NCI-H82 treated with DMSO at 0.1 percent for 48 hours (cell line): ENCODE measurements at regions not wholly inside any gene's neighbourhood (a gene's known extent, or its start where the extent isn't known, plus 50 kb on each side); places are given as distances from the start of the nearest gene placed in this dataset.

ENCODE experiments used
- DNase-seq: peaks from one replicate; lab custom pipeline; 2025; ENCODE audit not compliant: unreplicated experiment; lab: John Stamatoyannopoulos, UW

DNA sequence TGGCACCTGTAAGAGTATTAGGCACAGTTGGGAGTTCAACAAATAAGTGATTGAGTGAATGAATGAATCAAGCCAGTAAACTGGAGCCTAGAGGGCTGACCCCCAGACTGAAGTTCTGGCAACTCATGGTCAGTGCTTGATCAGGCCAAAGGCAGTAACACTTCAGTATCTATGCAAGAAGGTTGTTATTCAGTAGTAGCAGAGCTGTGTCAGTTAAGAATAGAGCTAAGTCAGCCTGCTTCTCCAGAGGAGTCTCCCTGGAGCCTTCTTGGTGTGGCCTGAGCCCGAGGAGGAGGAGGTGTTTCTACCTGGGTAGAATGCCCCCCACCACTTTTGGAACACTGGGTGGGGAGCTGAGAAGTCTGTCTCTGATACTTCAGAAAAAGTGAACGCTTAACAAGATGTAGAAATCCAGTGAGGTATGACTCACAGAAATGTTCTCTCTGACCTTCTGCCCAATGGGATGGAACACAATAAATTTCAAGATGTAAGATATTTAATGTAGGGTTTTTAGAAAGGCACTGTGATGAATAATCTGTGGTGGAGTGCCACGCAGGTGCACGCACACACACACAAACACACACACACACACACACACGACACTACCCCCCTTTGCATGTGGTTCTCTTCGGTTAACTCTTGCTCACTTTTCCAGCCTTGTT is 219.9 kb downstream of the HIPK3 start:
- DNase-seq: no peak

DNA sequence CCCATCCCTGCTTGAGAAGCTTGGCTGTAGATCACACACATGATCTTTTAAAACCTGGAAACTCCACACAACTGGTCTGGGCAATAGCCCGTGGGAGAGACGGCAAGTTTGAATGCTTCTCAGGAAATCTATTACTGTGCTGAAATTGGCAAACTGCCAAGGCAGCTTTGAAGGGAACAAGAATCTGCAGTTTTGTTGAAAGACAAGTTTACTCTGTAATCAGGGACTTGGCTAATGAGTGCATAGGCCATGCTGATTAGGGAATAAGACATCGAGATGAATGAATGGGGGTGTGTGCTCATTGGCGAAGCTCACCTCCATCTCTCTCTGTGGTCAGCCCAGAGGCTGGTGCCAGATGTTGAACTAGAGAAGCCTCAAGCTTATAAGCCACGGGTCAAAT is 218.8 kb downstream of the HIPK3 start:
- no peak for DNase-seq

DNA sequence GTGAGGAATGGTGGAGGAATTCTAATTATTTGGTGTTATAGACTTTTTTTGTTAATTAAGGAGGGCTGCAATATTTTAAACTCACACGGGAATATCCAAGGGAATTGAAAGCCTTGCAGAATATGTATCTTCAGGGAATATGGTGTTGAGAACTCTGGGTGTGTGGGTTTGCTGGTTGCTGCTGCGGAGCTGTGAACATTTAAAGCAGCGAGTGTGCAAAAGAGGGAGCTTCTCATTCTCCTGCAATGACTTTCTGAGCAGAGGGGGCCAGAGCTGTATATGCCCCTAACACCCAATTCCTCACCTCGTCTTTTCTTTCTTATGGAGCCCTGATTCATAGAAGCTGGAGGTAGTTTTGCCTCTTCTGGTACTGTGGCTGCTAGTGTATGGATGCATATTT is 217.7 kb downstream of the HIPK3 start:
- DNase-seq: no peak

DNA sequence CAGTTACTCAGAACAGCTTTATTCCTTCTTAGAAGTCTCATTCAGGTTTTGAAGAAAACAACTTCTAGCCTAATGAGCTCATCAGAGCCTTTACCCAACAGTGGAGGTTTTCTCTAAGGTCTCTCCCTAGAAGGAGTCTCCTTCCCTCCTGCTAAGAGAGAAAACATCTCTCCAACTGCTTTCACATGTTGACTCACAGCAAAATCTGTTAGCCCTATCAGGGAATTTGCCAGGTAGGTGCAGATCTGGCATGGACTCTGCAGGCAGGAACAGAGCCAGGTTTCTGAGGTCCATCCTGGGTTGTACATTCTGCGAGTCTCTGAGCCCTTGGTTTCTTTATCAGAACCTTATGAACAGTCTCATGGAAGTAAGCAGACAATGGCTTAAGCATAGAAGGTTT is 214.4 kb downstream of the HIPK3 start:
- no peak for DNase-seq

DNA sequence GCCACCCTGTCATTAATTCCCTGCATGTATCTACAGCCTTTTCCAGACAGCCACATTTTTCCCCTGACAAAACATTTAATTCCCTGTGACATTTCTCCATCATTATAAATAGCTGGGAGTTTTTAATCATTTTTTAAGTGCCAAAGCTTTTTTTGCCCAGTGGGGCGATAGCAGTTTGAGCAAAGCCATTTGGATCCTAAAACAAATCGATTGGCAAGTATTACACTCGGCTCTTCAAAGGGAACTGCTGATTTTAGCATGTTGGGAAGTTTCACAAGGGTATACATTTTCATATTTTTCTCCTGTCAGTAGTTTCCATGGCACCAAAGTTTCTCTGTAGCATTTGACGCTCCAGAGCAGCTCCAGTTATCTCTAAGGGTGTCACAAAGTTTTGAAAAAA is 210.8 kb downstream of the HIPK3 start:
- DNase-seq: no peak

DNA sequence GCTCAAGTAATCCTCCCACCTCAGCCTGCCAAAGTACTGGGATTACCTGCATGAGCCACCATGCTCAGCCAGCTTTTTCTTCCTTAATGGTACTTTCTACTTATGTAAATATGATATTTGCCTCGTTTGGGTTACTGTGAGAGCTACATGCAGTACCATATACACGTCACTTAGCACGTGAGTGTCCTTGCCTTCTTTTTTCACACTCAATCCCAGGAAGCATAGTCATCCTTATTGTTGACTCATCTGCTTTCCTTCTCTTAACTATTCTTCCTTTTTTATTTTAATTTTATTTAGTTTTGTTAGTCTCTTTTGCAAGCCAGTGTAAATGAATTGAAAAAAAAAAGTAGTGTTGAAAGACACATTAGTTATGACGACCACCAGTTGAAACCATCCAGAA is 205.9 kb downstream of the HIPK3 start:
- no peak for DNase-seq

DNA sequence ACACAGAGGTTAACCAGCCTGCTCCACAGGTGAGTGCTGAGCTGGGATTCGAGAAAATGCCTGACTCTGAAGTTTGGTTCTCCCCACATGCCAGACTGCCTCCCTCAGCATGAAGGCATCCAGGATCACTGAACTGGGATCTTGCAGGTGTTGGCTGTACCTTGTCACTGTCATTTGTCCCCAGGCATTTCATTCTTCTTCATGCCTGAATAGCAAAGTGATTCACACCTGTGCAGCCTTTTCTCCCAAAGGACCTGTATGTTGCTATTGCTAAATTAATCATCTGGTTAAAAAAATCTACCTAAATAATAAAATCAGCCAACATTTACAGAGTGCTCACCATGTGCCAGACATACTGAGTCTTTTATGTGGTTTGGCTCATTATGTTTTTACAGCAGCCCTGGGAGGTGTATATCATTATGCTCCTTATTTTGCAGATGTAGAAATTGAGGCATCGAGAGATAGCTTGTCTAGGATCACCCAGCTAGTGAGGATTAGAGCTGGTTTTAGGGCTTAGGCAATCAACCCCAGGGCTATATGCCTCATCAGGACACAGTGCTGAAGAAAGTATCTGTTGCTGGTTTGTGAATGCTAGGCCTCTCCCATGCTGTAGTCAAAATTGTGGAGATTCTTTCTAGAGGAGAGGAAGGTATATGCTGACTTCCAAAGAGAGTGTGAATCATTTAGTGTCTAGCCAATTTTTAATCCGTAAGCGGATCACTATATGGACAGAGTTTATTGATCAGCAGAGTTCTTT is 204.4 kb downstream of the HIPK3 start:
- DNase-seq: no peak

DNA sequence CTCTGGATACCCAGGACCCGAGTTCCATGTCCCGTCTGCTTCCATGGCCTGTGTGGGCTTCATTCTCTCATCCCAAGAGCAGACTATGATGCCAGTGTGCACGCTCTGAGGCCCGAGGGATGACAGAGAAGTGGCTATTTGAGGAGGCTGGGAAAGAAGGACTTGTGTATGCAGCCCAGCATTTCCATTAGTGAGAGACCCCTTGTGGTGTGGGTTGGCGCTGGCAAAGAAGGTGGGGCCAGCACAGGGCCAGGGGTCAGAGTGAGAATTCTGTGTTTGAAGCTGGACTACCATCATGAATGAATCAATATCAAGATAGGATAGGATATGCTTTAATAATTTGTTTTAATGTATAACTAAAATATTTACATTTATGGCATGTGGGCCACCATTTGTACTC is 200.8 kb downstream of the HIPK3 start:
- no peak for DNase-seq

DNA sequence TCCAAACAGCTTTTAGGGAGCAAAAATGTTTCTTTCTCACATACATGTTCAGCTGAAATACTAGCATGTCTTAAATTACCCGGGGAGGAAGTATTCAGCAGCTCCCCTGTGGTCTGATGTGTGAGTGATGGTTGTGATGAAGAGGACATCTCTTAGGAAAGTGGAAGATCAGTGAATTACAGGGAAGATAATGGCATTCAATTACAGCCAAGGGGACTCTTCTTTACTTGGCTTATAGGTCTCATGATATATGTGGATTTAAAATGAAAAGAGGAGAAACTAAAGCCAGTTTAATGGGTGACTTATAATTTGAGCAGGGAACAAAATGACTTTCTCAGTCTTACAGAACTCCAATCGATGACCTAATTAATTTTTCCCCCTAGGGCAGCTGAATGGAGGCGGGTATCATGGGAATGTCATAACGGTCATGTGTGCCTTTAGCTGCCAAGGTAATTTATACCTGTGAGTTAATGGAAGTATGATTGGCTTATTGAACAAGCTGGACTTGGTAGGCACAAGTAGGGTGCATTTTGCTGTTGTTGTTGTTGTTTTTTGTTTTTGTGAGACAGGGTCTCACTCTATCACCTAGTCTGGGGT is 198.8 kb downstream of the HIPK3 start:
- DNase-seq: no peak

DNA sequence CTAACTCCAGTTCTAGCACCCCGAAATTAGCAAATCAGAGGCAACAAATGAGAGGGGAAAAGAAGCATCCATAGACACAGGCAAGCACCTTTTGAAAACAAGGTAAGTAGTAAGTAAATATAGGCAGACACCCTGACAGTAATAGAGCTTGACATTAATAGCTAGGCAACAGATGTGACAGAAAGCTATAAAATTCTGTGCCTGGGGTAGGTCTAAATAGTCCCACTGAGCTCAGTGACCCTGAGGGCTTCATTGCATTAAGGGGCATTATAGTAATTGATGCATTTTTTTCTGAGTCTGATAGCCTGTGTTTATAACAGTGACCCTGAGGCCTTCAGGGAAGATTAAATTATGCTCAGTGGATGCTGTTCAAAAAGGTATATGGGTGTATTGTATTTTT is 197.1 kb downstream of the HIPK3 start:
- peak; percentile 91 for DNase-seq

DNA sequence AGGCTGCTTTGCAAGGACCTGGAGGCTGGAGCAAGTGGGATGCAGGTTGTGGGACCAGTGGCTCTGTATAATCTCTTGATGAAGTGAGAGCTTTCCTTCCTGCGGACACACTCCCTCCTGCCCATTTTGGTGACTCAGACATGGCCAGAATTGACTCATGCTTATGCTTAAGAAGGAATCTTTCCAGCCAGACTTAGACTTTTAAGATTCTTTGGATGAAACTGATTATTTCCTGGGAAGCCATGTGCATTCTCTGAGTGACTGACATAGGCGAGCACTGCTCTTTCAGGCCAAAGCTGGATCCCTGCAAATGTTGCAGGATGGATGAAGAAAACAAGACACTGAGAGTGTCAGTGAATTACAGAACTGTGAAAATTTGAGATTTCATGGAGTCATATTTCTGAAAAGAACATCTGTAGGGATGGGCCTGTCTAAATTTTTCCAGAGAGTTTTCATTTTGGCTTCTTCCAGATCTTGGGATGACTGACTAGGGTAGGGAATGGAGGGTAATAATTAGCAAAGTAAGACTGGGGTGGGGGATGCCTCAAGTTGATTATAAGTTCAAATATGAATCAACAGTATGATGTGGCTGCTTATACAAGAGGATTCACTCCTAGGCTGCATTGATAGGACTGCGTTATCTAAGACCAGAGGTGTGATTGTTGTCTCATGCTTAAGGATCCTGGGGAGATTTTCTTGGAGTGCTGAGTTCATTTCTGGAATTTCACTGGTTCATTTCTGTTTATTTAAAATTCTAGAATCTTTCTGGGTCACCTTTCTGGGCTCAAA is 195.8 kb downstream of the HIPK3 start:
- DNase-seq: no peak

DNA sequence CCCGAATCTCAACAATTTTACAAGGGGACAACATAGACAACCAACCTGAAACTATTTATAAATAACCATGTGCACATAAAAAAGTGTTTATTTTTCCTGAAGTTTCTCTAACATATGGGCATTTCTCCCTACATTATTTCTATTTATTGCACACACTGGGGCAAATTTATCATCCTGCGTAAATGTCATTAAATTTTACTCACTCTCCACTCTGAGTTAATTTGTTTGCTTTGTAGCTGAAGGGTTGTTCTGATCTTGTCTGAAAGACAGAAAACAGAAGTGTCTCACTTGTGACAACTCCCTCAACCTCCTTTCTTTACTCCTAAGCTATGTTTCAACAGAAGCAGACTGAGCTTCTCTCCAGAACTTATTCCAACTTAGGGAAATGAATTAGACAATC is 194.2 kb downstream of the HIPK3 start:
- DNase-seq: no peak

DNA sequence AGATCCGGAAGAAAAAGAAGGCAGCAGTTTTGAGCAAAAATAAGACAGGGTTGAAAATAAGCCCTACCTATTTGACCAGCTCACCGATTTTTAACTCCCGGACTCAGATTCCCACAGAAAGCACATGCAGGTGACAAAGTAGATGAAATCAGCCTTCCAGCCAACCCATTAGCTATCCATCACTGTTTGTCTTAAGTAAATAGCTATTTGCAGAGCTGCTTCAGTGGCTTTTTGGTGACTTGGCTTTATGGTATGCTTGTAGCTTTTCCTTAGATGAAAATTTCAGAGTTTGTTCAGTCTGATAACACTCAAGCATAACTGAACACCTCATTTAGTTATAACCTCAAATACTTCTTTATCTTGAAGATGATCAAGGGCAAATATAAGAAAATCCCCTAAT is 192.6 kb downstream of the HIPK3 start:
- no peak for DNase-seq

DNA sequence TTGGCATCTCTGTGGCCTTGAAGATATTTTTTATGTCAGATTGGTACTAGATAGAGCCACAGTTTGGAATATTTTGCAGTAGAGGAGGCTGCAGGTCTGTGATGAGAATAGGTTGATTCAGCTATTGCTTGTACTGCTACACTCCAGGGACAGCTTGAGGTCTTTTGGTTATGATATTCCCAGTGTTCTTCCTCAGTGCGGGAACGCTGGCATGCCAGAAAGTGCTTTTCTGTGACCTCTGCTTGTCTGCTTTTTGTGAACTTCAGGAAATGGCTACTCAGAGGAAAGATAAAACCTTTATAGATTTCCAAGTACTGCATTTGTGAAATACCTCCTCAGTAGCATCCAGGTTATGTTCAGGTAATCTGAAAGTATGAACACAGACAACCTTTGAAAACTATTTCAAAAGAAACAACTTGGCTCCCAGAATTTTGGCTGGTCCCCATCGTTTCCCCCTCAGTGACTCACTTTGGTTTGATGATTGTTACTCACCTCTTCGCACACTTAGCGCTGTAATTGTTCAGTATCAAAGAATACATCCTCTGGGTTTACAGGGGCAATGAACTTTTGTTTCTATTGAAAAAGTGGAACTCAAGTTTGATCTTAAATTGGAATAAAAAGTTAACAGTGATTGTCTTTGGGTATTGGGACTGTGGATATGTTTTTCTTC is 191.4 kb downstream of the HIPK3 start:
- no peak for DNase-seq

DNA sequence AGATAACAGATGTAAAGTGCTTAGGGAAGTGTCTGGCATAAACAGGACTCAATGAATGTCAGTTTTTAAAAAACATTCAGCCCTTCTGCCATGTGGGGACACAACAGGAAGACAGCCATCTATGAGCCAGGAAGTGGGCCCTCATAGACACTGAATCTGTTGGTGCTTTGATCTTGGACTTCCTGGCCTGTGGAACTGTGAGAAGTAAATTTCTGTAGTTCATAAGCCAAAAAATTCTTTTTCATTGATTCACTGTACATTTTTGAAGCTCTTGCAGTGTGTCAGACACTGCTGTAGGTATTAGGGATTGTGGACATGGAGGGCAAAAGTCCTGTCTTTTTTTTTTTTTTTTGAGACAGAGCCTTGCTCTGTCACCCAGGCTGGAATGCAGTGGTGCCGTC is 188.6 kb downstream of the HIPK3 start:
- no peak for DNase-seq

DNA sequence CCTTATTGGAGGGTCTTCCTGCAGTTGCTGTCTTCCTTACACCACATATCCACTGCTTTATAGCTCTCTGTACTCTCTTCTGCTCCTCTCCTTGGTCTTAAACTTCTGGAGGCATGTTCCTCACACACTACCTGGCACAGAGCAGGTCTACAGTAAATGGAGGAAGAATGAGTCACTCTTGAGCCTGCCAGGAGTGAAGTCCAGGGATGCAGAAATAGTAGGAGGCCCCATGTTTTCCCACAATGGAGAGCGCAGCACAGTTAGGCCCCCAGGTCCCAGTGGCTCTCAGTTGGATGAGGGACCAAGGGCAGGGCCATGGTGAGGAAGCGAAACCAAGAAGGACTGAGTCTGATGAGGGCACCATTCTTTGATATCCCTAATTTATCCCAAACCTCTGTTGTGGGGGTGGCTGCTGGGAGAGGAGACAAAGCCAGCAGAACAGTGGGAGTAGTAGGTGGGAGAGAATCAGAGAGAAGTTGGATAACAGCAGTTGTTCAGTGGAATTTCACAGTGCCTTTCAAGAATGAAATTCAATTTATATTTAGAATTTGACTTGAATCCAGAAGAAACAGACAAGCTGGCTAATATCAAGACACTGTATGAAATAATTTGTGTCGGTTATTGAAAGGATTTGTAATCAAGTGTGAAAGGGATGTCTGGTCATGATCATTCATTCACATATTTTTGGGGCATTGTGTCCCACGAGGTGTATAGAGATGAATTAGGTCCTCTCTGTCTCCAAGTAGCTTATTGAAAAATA is 187.8 kb downstream of the HIPK3 start:
- DNase-seq: no peak

DNA sequence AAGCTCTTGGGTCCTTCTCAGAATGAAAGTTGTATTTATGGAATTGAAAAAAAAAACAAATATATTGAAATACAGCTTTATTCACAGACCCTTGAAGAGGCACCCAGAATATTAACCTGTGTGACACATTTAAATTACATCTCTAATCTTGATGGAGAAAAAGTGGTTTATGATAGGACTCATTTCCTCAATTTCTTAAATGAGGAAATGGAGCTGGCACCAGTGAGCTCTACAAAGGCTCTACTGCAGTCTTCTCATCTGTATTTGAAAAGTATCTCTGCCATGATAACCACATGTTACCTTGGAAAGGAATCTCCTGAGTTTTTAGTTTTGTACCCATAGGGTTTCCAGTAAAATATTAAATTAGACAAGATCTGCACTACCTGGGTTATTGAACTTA is 186.5 kb downstream of the HIPK3 start:
- DNase-seq: no peak

DNA sequence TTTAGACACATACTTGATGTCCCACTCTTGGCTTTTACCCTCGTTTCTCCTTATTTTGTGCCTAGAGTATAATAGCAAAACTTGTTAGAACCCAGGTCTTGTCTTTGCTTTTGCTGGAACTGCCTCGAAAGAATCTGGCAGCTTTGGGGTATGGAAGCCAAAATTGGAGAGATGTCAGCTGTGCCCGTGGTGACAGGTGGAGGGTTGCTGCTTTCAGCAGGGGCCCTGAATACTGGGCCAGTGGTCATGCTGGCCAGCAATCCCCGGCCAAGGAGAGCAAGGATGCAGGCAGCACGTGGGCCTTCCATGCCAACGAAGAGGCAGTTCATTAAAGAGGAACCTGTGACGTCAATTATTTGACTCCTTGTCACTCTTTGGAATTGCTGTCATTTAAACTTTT is 181.1 kb downstream of the HIPK3 start:
- no peak for DNase-seq

DNA sequence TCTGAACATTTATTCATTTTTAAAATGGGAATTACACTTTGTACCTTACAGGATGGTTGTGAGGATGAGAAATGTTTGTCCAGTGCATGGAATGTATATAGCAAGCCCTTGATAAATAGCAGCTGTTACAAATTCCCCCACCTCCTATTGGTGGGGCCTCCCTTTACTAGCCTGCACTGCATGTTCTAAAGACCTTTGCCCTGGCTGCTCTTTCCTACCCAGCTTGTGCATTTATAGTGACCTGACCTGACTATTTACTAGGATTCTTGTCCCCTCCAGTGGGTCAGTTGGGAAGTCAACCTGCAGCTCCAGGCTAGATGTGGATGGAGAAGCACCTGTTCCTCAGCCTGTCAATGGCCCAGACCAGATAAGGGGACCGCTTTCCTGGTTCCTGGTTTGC is 180.3 kb downstream of the HIPK3 start:
- no peak for DNase-seq

DNA sequence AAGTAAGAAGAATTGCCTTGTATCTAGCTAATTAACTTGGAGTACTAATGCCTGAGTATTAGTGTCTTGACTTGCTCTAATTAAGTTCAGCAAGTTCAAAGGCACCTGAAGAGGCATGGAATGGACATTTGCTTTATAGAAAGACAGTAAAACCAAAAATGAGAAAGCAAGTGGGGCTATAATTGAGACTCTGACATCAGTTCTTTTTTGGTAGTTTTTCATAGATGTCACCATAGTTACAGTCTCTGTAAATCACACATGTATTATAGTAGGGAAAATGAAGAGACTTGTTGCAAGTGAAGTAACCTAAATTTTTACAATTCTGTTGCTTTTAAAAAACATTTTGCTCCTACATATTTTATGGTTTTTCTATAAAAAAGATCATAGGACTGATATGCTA is 178.0 kb downstream of the HIPK3 start:
- DNase-seq: no peak

DNA sequence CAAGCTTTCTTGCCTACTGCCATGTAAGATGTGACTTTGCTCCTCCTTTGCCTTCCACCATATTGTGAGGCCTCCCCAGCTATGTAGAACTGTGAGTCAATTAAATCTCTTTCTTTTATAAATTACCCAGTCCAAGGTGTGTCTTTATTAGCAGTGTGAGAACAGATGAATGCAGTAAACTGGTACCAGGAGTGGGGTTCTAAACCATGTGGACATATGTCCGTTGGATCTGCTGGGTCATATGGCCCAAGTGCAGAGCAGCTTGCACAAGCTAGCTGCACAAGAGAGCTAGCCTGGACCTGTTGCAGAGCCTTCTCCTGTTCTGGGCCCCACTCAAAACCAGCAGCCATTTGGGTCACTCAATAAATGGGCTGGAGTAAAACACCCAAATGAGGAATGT is 177.1 kb downstream of the HIPK3 start:
- DNase-seq: no peak
